HG02870 (cell line): ENCODE measurements at regions not wholly inside any gene's neighbourhood (a gene's known extent, or its start where the extent isn't known, plus 50 kb on each side); places are given as distances from the start of the nearest gene placed in this dataset.

ENCODE experiments used
- ATAC-seq: cut with Tn5 transposase; IDR thresholded peaks from one replicate; pipeline ENCODE4 v1.9.1; 2021; ENCODE audit warnings: mild to moderate bottlenecking, moderate library complexity; ENCODE audit not compliant: unreplicated experiment

DNA sequence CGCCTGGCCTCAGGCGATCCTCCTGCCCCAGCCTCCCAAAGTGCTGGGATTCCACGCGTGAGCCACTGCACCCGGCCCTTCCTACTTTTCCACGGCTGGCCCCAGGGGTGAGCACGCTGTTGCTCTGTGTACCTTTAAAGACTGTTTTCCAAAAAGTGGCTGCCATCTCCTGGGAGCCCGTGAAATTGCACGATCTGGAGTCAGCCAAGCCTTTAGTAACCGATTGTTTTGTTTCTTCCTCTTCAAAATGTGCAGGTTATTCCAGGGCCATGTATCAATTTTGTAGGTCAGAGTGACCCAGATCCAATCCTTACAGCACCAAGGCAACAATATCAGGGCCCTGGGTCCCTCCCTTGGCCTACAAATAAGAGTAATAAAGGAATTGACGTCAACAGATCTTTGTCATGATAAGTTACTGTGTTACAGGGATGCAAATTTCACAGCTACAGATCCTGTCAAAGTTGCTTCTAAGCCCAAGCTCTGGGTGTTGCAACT, 135.6 kb upstream of the ZNF236 start:
- ATAC-seq, result peak; percentile 71

DNA sequence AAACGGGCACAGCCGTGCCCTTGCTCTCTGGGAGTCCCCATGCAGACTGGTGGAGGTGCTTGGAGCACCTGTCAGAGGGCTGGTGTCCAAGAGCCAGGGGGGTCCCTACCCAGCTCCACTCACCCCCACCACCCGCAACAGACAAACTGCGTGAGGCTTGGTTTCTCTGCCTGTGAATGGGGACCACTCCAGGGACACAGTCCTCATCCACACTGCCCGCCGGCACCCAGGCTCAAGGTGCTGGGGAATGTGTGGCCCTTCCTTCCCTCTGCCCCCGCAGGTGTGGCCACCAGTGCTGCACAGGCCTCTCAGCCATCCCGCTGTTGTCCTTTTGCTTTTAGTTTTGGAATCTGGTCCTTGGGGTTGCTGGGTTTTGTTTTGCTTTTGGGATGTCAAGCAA, 136.5 kb upstream of the ZNF236 start:
- ATAC-seq, result no peak

DNA sequence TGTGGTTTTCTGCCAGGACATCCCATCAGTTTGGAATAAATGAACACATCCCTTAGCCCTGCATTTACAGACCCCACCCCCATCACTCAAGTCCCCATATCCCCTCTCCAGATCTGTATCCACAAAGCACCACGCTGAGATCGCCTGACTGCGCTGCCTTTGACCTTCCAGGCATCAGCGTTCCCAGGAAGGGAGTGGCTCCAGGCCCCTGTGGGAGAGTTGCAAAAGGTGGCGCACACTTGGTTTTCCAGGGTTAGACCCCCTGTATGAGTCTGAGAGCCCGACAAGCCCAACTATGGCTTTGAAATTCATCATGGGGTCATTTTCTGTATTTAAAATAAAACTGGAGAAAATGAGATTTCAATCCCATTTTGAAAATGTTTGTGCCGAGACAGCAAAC, 137.0 kb upstream of the ZNF236 start:
- ATAC-seq, result no peak

DNA sequence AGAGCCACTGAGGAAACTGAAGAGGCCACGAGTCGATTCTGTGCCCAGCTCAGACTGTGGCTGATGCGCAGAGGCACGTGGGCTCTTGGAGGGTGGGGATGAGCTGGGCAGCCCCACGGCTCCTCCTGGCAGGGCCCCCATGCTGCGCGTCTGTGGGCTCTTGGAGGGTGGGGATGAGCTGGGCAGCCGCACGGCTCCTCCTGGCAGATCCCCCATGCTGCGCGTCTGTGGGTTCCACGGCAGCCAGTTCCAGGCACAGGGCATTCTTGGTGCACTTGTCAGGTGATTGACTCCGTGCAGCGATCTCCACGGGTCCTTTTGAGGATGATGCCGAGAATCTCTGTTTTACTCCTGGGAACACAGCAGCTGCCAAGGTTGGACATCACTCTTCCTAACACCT, 138.1 kb upstream of the ZNF236 start:
- ATAC-seq, result no peak

DNA sequence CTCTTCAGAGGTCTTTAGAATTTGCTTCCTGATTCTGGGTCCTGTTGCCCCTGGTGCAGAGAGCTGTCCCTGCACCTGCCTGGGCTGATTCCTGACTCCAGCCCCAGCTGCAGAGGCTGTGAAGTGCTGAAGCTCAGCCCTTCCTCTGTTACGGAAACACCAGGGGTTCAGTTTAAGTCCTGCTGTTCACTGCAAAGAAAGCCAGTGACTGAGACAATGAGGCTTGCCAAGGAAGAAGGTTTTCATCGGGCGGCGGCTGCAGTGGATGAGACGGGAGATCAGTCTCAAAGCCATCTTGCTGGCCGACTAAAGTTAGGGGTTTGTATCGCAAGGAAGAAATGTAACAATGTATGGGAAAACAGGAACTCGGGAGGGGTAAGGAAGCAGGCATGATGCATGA, 142.4 kb upstream of the ZNF236 start:
- no peak for ATAC-seq

DNA sequence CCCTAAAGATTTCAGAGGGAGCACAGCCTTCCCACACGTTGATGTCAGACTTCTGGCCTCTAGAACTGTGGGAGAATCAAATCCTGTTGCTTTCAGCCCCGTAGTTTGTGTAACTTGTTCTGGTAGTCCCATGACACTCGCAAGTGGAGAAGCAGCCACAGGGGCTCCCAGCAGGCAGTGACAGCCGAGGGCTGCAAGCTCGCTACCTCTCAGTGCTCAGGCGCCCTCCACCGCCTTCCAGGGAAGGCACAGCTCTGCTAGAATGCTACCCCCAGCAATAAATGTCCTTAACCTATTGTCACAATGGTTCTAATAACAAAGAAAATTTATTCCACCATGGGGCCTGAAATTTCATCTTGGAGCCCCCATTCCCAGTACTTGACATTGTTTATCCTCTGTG, 143.1 kb upstream of the ZNF236 start:
- no peak for ATAC-seq

DNA sequence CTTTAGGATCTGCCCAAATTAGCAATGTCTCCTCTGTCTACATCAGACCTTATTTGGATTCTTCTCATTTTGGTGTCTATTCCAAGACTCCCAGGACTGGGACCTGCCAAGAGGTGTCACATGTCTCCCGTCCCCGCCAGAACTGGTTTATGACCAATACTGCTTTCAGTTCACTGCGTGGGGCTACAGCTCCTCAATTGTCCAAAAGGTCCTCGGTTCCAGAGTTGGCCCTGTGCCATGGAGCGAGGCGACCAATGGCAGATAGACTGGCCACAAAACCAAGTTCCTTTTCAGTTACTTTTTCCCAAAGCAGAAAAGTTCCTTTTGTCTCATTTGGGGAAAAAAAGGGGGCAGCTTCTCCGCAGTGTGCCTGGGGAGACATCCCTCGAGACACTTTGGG, 144.1 kb upstream of the ZNF236 start:
- ATAC-seq, result no peak

DNA sequence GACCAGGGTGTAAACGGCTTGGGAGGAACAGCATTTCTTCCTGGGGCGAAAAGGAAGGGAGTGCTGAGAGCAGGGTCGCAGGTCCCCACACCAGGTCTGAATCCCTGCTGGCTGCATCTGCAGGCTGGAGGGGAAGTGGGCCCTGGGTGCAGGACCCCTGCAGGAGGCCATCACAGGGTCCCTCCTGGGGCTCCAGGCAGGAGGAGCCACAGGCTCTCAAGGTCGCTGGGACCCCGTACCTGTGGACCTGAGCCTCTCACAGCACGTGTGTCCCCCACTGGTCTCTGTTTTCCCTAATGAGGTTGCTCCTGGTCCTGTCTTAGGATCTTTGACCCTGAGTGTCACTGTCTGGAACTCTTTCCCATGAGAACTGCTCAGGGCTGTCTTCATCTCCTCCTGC, 147.8 kb upstream of the ZNF236 start:
- no peak for ATAC-seq

DNA sequence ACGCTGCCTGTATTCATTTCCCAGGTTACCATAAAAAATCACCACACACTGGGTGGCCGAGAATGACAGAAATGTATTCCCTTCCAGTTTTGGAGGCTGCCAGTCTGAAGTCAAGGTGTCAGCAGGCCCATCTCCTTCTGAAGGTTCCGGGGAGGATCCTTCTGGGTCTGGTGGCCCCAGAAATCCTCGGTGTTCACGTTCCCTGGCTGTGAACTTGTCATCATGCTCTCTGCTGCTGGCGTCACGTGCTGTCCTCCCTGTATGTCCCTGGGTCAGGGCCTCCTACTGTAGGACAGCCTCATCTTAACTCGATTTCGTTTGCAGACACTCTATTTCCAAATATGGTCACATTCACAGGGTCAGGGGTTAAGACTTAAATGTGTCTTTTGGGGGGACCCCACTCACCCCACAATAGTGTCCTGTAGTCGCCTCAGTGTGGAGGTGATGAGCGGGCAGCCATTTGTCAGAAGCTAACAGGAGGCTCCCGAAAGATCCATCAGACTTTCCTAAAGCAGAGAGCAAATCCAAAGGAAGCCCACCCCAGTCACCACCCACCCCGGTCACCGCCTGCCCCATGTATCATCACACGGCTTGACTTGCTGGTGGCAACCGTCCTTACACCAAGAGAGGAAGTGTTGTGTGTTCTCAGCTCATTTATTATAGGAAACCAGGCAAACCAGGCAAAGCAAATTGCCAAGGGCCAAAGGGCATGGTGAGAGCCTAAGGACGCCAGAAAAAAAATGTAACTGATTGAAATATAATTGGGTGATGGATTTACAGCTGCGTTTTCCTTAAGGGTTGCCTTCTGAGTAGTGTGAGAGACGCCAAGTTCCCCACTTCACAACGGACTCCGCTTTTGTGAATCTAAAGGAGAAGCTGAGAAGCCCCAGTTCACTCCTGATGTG, 148.8 kb upstream of the ZNF236 start:
- no peak for ATAC-seq

DNA sequence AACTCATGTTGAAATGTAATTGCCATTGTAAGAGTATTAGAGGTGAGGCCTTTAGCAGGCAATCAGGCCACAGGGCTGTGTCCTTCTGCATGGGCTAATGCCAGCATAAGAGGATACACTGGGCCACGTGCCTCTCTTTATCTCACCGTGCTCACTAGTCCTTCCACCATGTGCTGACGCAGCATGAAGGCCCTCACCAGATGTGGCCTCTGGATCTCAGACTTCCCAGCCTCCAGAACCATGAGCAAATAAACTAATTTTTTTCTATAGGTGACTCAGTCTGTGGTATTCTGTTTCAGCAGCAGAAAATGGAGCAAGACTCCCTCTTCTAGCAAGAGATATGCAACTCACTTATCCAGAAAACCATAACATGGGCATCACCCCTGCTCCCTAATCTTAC, 149.7 kb upstream of the ZNF236 start:
- no peak for ATAC-seq

DNA sequence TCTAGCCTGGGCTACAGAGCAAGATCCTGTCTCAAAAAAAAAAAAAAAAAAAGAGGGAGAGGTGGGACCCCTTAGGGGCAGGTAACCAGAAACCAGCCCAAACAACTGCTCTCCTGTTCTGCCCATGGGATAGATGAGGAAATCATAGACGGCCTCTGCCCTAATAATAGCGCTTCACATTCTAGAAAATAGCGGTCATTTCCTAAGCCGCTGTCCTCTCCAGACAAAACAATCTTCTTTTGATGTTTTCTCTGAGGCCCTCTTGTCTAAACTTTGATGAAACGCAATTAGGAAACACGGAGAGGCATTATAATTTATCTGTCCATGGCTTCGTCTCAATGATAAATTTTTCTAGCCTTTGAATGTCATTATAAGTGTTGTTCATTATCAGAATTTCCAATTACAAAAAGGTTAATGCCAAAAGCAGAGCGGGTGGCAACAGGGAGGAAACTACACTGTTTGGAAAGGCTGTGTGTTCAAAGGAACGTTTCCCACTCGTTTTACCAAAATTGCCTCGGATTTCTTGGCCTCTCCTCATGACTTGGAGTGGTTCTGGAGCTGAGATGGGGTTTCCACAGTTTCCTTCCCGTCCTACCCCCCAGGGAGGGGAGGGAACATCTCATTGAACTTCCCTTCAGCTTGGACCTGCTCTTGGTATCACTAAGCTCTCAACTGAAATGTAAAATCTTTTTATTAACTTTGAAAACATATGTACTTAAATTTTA, 151.6 kb upstream of the ZNF236 start:
- no peak for ATAC-seq

DNA sequence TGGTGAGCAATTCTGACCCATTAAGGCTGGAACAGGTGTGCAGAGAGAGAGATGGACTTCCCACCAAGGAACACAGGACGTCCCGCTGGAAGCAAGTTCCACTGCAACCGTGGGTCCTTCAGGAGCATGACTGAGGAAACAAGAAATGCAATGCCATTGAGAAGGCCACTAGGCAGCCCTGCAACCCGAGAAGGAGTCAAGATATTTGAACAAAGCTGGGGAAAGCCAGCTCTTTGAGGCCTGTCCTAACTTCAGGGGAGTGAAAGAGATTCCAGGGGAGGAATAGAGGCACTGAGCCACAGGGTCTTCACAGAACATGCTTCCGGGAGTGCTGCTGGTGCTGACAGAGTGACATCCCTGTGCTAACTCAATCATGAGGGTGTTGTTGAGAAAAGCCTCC, 153.8 kb upstream of the ZNF236 start:
- no peak for ATAC-seq

DNA sequence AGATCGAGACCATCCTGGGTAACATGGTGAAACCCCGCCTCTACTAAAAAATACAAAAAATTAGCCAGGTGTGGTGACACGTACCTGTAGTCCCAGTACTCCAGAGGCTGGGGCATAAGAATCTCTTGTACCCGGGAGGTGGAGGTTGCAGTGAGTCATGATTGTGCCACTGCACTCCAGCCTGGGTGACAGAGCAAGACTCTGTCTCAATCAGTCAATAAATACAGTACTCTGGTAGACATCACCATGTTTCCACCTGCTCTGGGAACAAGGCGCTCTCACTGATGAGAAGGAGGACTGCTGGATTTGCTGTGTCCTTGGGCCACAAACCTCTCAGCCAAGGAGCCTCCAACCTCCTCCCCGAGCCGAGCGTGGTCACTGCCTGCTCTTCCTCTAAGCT, 154.2 kb upstream of the ZNF236 start:
- ATAC-seq, result no peak

DNA sequence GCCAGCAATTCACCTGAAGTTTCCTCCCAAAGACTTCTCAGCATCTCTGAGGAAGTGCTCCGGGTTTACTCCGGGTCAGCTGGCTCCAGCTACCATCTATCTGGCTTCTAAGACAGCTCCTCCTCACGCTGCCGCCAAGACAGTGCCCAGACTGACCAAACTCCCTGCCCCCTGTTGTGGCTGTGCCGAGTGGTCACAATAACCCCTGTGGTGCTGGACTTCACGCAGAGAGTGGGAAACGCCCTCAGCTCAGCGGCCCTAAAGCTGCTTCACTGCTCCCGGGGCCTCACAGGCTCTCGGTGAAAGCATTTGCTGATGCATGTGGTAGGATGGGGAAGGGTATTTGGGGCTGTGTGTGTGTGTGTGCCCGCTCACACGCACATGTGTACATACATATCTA, 154.8 kb upstream of the ZNF236 start:
- no peak for ATAC-seq

DNA sequence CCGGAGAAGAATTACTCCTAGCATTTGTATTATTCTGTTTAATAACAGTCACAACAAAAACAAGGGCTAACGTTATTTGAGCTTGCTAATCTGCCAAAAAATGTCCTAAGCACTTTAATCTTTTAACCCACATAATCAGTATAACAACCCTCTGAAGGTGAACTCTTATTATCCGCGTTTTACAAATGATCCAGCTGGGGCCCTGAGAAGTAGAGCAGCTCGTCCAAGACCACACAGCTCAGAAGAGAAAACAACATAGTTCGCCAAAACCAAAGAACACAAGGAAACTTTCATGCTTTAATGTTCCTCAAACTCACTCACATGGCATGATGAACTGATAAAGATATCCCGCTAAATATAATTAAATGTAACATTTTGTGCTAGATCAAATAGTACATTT, 159.7 kb upstream of the ZNF236 start:
- no peak for ATAC-seq

DNA sequence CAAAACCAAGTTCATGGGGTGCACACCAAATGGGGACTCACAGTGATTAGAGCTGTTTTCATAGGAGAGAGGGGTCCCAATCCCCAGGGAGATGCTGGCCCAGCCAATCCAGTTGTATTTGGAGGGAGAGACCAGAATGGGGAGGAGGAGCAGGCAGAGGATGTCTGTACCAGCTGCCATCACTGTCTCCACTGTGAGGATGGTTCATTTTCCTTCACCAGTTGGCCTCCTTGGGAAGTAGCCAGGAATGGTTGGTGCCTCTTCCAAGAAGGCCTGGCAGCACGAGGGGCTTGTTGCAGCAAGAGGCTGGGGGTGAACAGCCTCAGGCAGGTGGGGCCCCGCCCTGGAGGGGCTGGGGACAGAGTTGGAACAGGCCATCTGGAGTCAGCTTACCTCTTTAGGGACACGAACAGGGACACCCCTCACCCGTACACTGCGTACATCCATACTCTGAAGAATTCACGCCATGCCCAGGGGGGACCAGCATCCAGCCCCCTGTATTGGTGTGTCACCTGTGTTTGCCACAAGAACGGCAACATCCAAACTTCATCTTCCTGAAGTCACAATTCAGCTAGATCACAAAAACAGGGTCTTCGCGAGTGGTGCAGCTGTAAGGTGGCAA, 161.7 kb upstream of the ZNF236 start:
- no peak for ATAC-seq

DNA sequence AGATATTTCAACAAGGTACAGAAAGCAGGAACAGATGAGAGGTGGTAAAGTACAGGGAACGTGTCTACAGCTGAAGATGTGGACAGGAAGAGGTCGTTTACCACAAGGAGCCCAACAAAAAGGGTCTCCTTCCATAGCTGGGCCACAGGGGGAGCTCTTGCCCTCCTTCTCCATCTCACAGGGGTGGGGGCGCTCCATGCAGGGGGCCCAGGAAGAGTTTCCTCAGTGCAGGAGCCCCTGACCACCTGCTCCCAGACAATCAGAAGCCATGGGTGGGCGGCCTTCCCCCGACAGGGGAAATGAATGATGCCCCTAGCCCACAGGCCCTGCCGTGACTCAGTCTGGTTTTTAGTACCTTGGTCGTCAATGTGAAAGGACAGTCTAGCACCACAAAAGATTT, 163.6 kb upstream of the ZNF516 start:
- ATAC-seq, result peak; percentile 74

DNA sequence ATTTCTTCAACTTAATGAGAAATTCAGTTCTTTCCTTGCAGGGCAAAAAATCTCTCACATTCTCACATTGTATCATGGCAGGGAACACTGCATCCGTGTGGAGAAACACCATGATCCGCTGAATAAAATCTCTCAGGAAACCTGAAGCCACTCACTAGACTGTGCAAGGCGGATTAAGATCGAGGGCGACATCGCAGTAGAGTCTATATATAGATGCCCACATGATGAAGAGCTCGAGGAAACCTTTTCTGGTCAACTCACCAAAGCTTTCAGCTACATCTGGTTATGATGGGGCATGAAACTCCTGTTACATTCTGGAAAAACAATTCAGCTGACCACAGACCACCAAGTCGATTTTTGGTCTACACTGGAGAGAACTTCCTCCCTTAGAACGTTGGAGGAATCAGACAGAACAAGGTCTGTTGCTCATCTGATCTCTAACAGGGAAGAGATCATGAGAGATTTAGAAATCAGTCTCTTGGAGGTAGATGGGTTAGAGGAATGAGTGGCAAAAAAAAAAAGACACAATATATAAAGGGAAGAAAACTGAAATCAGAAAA, 162.9 kb upstream of the ZNF516 start:
- no peak for ATAC-seq

DNA sequence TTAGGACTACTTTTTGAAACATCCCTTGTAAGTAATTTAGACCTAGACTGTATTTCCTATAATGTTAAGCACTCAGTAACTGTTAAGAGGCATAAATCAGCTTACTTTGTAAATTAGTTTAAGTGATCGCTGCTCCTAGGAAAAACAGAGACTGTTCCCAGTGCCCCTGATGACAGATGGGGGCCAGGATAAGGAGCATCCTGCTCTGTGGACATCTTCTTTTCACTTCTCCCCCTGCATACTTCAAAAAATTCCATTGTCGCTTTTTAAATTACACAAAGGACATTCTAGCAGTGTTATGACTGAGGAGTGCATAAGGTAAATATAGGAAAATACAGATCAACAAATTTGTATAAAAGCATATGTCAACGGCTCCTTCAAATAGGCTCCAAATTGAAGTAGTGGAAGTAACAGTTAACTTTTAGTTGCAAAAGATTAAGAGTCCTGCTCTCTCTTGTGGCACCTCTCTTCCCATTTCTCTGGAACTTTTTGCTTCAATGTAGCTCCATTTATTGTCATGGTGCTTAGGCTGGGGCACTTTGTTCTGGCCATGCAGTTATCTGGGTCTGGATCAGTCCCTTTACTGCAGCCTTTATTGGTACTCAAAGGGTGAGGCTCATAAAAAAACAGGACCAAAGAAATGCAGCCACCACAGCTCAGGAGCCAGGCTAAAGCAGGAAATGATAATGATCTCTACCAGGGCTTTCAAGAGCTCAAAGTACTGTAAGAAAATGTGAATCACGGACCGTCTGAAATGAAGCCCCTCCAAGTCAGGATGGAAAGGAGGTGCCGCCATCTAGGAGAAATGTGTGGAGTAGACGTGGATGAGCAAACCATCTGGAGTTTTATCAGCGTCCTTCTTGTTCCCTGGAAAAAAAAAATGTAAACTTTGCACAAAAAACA, 162.1 kb upstream of the ZNF516 start:
- no peak for ATAC-seq

DNA sequence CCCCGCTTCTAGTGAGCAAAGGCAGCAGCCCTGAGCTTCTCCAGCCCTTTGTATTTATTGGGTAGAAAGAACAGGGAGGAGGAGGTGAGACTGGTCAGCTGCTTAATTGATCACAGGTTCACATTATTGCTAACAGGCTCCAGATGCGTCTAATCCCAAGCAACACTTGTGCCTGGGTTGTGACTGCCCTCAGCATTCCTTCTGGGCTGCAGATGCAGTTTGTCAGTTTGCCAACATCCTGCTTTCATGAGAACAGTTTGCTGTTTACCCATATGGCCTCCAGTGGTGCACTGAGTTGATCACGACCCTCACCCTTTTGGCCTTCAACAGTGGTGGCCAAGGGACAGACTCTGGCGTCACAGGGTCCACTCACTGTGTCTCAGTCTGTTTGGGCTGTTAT, 159.5 kb upstream of the ZNF516 start:
- no peak for ATAC-seq
